SH-SY5Y (cell line): ENCODE measurements at regions not wholly inside any gene's neighbourhood (a gene's known extent, or its start where the extent isn't known, plus 50 kb on each side); places are given as distances from the start of the nearest gene placed in this dataset.

ENCODE experiments used
- GATA2 ChIP-seq: IDR thresholded peaks from 2 replicates; pipeline ENCODE4 v1.6.1; 2011; ENCODE audit warnings: mild to moderate bottlenecking, low read depth, low read length
- GATA3 ChIP-seq: IDR thresholded peaks from 2 replicates; pipeline ENCODE4 v1.6.1; 2011; ENCODE audit warnings: low read depth, mild to moderate bottlenecking, low read length, moderate library complexity

GRCh38 chr7:68478326-68478725, 1119.9 kb upstream of the AUTS2 start:
- TF ChIP-seq GATA2 (no peak), GATA3 (no peak)
